Parathyroid adenoma (tissue), 2 donors: ENCODE measurements at regions not wholly inside any gene's neighbourhood (a gene's known extent, or its start where the extent isn't known, plus 50 kb on each side); places are given as distances from the start of the nearest gene placed in this dataset.

Source experiments
- H2AFZ ChIP-seq: fragments of 300-600 bp; sonication (generic); one replicate; pipeline ENCODE4 v1.7.0; 2017; ENCODE audit warnings: antibody characterized with exemption, mild to moderate bottlenecking
- H3K27ac ChIP-seq: fragments of 300-600 bp; sonication (generic); one replicate; pipeline ENCODE4 v1.7.0; 2017
- H3K27me3 ChIP-seq: fragments of 300-600 bp; sonication (generic); one replicate; pipeline ENCODE4 v1.7.0; 2017; ENCODE audit warnings: low read length; ENCODE audit not compliant: control insufficient read depth, insufficient read depth
- H3K36me3 ChIP-seq: fragments of 300-600 bp; sonication (generic); one replicate; pipeline ENCODE4 v1.7.0; 2017; ENCODE audit warnings: low read length; ENCODE audit not compliant: control insufficient read depth, insufficient read depth
- H3K4me1 ChIP-seq: fragments of 300-600 bp; sonication (generic); one replicate; pipeline ENCODE4 v1.7.0; 2017; ENCODE audit warnings: control low read depth
- H3K4me2 ChIP-seq: fragments of 300-600 bp; sonication (generic); one replicate; pipeline ENCODE4 v1.7.0; 2017; ENCODE audit warnings: low read length
- H3K4me3 ChIP-seq: fragments of 300-600 bp; sonication (generic); one replicate; pipeline ENCODE4 v1.7.0; 2017; ENCODE audit warnings: low read depth, low read length
- H3K79me2 ChIP-seq: fragments of 300-600 bp; sonication (generic); one replicate; pipeline ENCODE4 v1.7.0; 2017; ENCODE audit warnings: control low read depth
- H3K9ac ChIP-seq: fragments of 300-600 bp; sonication (generic); one replicate; pipeline ENCODE4 v1.7.0; 2017; ENCODE audit warnings: mild to moderate bottlenecking
- H3K9me3 ChIP-seq: fragments of 300-600 bp; sonication (generic); one replicate; pipeline ENCODE4 v1.7.0; 2017; ENCODE audit warnings: low read length; ENCODE audit not compliant: control insufficient read depth
- TF ChIP-seq, protein P1 (sequence below): fragments of 300-600 bp; sonication (generic); IDR thresholded peaks from one replicate; pipeline ENCODE4 v1.7.0; 2017; ENCODE audit warnings: antibody characterized with exemption, mild to moderate bottlenecking
- donor health status: primary hyperparathyroidism.

DNA sequence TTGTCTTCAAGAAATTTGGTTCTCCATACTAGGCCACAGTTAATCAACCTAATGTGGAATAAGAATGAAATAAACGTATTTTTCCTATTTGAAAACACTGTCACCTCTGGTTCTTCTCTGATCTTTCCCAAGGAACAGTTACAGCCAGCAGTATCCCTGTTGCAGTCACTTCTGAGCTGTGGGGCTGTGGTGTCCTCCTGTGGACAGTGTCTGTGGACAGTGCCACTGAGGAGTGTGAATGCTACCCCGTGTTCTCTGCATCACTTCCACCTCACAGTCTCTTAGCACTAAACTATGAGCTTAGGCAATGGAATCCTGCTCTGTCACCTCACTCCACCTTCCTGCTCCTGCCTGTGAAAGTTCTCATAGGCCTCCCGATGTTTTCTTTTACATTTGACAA, 817.5 kb downstream of the VGLL3 start:
- Histone ChIP-seq H3K79me2 (no peaks in the 10 kb centered on the region), H3K9me3 (no peaks in the 10 kb centered on the region), H3K4me2 (no peak overlapping the region), H3K36me3 (no peaks in the 10 kb centered on the region), H3K27me3 (no peaks in the 10 kb centered on the region), H3K4me1 (no peaks in the 10 kb centered on the region), H3K4me3 (no peak overlapping the region), H3K27ac (no peak overlapping the region), H2AFZ (no peak overlapping the region), H3K9ac (no peak overlapping the region)
- TF ChIP-seq, protein P1, sequence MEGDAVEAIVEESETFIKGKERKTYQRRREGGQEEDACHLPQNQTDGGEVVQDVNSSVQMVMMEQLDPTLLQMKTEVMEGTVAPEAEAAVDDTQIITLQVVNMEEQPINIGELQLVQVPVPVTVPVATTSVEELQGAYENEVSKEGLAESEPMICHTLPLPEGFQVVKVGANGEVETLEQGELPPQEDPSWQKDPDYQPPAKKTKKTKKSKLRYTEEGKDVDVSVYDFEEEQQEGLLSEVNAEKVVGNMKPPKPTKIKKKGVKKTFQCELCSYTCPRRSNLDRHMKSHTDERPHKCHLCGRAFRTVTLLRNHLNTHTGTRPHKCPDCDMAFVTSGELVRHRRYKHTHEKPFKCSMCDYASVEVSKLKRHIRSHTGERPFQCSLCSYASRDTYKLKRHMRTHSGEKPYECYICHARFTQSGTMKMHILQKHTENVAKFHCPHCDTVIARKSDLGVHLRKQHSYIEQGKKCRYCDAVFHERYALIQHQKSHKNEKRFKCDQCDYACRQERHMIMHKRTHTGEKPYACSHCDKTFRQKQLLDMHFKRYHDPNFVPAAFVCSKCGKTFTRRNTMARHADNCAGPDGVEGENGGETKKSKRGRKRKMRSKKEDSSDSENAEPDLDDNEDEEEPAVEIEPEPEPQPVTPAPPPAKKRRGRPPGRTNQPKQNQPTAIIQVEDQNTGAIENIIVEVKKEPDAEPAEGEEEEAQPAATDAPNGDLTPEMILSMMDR: no peak

DNA sequence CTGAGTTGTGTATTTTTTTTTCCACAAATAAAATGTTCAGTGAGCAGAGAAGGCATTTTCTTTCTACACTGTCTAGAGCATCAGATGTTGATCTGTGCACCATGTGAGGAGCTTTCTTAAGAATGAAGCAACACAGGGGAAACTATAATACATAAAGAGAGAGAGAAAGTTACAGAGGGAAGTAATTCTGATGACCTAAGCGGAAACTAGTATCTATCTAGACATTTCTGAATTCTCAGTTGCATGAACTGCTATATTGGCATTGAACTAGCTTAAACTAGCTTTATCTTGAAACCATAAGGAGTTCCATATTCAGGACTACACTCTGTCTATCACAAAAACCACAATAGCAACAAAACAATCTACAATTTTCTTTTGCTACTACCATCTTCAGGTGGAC, 822.4 kb downstream of the VGLL3 start:
- H3K4me3 ChIP-seq: no peak overlapping the region
- H3K27me3 ChIP-seq: no peaks in the 10 kb centered on the region
- no peak overlapping the region for H3K9ac ChIP-seq
- H3K36me3 ChIP-seq: no peaks in the 10 kb centered on the region
- H3K4me2 ChIP-seq: no peak overlapping the region
- no peak overlapping the region for H2AFZ ChIP-seq
- H3K27ac ChIP-seq: no peak overlapping the region
- no peaks in the 10 kb centered on the region for H3K4me1 ChIP-seq
- TF ChIP-seq, protein P1: no peak
- no peaks in the 10 kb centered on the region for H3K9me3 ChIP-seq
- no peaks in the 10 kb centered on the region for H3K79me2 ChIP-seq

DNA sequence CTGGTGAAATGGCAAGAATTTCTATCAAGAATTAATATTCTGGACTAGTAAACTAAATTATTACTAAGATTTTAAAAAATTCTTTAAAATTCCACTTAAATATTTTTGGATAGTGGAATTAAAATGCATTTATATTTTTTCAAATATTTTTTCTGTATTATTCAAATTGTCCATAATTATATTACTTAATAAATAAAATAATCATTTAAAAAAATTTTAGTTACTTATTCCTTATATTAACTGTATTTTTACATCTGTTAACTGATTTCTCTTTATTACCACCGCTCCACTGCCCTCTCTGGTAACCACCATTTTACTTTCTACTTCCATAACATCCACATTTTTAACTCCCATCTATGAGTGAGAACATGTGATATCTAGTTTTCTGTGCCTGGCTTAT, 828.4 kb downstream of the VGLL3 start:
- no peak overlapping the region for H3K27ac ChIP-seq
- TF ChIP-seq, protein P1: no peak
- H3K27me3 ChIP-seq: no peaks in the 10 kb centered on the region
- no peak overlapping the region for H3K4me3 ChIP-seq
- H3K4me2 ChIP-seq: no peak overlapping the region
- no peaks in the 10 kb centered on the region for H3K36me3 ChIP-seq
- H3K79me2 ChIP-seq: no peaks in the 10 kb centered on the region
- no peak overlapping the region for H2AFZ ChIP-seq
- no peaks in the 10 kb centered on the region for H3K4me1 ChIP-seq
- no peaks in the 10 kb centered on the region for H3K9me3 ChIP-seq
- H3K9ac ChIP-seq: no peak overlapping the region

DNA sequence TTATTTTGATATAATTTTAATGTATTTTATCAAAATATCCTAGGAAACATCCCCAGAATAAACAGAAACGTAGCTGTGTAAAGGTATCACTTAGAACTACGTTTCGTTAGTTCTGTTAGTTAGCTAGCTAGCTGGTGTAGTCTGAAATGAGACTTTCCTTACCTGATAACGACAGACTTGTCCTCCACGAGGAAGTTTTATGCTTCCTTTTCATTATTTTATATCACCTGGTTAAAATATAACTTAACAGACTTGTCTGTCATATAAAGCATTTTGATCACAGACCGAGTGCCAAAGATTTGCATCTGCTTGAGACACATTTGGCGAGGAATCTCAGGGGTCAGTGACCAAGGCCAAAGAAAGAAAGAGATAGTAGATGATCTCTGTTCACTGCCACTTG, 829.5 kb downstream of the VGLL3 start:
- Histone ChIP-seq H3K27me3 (no peaks in the 10 kb centered on the region), H3K9ac (no peak overlapping the region), H3K4me3 (no peak overlapping the region), H3K36me3 (no peaks in the 10 kb centered on the region), H3K4me1 (no peaks in the 10 kb centered on the region), H3K27ac (no peak overlapping the region), H3K4me2 (no peak overlapping the region), H2AFZ (no peak overlapping the region), H3K9me3 (no peaks in the 10 kb centered on the region), H3K79me2 (no peaks in the 10 kb centered on the region)
- TF ChIP-seq, protein P1: no peak

DNA sequence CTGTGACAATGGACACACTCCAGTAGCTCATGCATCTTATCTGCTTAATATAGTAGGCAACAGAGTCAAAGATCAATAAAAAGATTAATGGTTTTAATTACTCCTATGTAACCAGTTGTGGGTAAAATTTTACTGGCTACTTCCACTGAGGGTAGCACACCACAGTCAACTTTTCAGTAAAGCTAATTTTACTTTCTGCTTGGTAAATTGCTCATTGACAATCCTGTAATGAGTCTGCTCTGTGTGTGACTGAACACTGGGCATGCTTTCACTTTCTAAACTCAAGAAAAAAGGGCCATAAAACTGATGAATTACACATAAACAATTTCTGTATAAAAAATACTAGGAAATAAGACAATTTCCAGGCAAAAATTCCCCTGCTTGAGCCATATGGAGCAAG, 838.3 kb downstream of the VGLL3 start:
- Histone ChIP-seq H3K79me2 (no peaks in the 10 kb centered on the region), H3K9me3 (no peaks in the 10 kb centered on the region), H3K27ac (no peak overlapping the region), H3K4me1 (no peaks in the 10 kb centered on the region), H3K4me3 (no peak overlapping the region), H3K9ac (no peak overlapping the region), H2AFZ (no peak overlapping the region), H3K27me3 (no peaks in the 10 kb centered on the region), H3K36me3 (no peaks in the 10 kb centered on the region), H3K4me2 (no peak overlapping the region)
- TF ChIP-seq, protein P1: no peak
